ENCODE measurements at regions not wholly inside any gene's neighbourhood (a gene's known extent, or its start where the extent isn't known, plus 50 kb on each side); places are given as distances from the start of the nearest gene placed in this dataset.
"Not testable (repeated sequence)": the region's sequence is repeated elsewhere in the genome, so short reads cannot be mapped to it uniquely, and the experiment has no call there.

- DNase-seq, result no peak
Measured at GRCh38 chr12:88313554-88313953, 171.4 kb downstream of the TMTC3 start.

GRCh38 chr12:88314706-88315105, 172.6 kb downstream of the TMTC3 start:
- no peak for DNase-seq

GRCh38 chr12:88318726-88319125, 176.6 kb downstream of the TMTC3 start:
- DNase-seq, result no peak

- DNase-seq, result peak; percentile 79
Measured at GRCh38 chr12:88325076-88325815, 183.1 kb downstream of the TMTC3 start.

- no peak for DNase-seq
Measured at GRCh38 chr12:88325816-88326189, 183.7 kb downstream of the TMTC3 start.

GRCh38 chr12:88327276-88327675, 185.2 kb downstream of the TMTC3 start:
- DNase-seq, result no peak

- no peak for DNase-seq
Measured at GRCh38 chr12:88328090-88328489, 186.0 kb downstream of the TMTC3 start.

- DNase-seq, result no peak
Measured at GRCh38 chr12:88329833-88330232, 187.7 kb downstream of the TMTC3 start.

GRCh38 chr12:88334271-88334670, 192.2 kb downstream of the TMTC3 start:
- DNase-seq, result peak; percentile 93

GRCh38 chr12:88336076-88336739, 194.1 kb downstream of the TMTC3 start:
- peak; percentile 28 for DNase-seq

GRCh38 chr12:88338486-88338885, 196.4 kb downstream of the TMTC3 start:
- DNase-seq, result no peak

GRCh38 chr12:88339254-88339949, 197.3 kb downstream of the TMTC3 start:
- no peak for DNase-seq

- no peak for DNase-seq
Measured at GRCh38 chr12:88339966-88340365, 197.9 kb downstream of the TMTC3 start.

- no peak for DNase-seq
Measured at GRCh38 chr12:88342251-88342806, 200.2 kb downstream of the TMTC3 start.

- DNase-seq, result no peak
Measured at GRCh38 chr12:88351146-88351545, 209.0 kb downstream of the TMTC3 start.

GRCh38 chr12:88354691-88355090, 212.6 kb downstream of the TMTC3 start:
- DNase-seq, result no peak

GRCh38 chr12:88360343-88360742, 218.2 kb downstream of the TMTC3 start:
- peak; percentile 13 for DNase-seq

- no peak for DNase-seq
Measured at GRCh38 chr12:88361493-88361892, 218.8 kb downstream of the KITLG start.

GRCh38 chr12:88362439-88362838, 217.8 kb downstream of the KITLG start:
- no peak for DNase-seq

- no peak for DNase-seq
Measured at GRCh38 chr12:88365403-88365802, 214.9 kb downstream of the KITLG start.

- no peak for DNase-seq
Measured at GRCh38 chr12:88366101-88366500, 214.2 kb downstream of the KITLG start.

- no peak for DNase-seq
Measured at GRCh38 chr12:88367231-88367630, 213.0 kb downstream of the KITLG start.

GRCh38 chr12:88368077-88368476, 212.2 kb downstream of the KITLG start:
- not testable (repeated sequence) for DNase-seq
